GM19025 (cell line): ENCODE measurements at regions not wholly inside any gene's neighbourhood (a gene's known extent, or its start where the extent isn't known, plus 50 kb on each side); places are given as distances from the start of the nearest gene placed in this dataset.

Experiments used
- ATAC-seq: cut with Tn5 transposase; IDR thresholded peaks from one replicate; pipeline ENCODE4 v1.9.1; 2021; ENCODE audit warnings: mild to moderate bottlenecking, low read depth, moderate library complexity; ENCODE audit not compliant: unreplicated experiment

- ATAC-seq: peak; percentile 74
Observed at GRCh38 chr3:39000008-39000450, 51.7 kb downstream of the SCN11A start.

GRCh38 chr3:38998086-38998485 is 53.7 kb downstream of the SCN11A start:
- ATAC-seq: no peak

DNA sequence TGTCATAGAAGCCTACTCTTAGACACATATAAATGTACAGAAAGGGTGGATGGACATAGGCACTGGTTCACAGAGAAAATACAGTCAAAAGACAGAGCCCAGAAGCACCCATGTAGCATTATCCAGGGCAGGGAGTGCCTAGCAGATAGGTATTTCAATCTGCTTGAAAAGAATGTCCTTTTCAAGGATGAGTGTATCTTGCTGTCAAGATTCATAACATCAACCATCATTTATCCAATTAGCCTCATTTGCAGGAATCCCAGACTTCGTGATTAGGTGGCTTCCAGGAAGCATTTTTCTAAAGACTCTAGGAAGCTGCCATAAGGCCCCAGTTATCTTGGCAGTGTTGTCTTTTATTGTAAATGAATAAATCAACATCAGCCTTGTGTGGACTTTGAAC is 55.6 kb downstream of the SCN11A start:
- ATAC-seq: no peak

- ATAC-seq: no peak
Observed at GRCh38 chr3:38994251-38994650, 57.5 kb downstream of the SCN11A start.

GRCh38 chr3:38992117-38992760 is 59.5 kb downstream of the SCN11A start:
- ATAC-seq: no peak

DNA sequence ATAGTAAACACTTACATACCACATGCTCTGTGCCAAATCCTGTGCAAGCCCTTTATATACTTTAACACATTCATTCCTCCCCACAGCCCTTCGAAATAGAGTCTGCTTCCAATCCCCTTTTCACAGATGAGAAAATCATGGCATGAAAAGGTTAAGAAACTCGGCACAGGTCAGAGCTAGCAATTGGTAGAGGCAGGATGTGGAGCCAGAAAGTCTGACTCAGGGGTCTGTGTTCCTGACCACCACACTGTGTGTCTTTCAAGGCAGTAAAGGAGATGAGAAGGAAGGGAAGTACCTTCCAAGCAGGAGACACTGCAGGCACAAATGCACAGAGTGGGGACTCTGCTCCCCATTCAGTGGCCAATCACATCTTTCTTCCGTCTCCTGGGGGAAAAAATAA is 61.1 kb downstream of the SCN11A start:
- no peak for ATAC-seq

- ATAC-seq: no peak
Observed at GRCh38 chr3:38989917-38990510, 61.7 kb downstream of the SCN11A start.

DNA sequence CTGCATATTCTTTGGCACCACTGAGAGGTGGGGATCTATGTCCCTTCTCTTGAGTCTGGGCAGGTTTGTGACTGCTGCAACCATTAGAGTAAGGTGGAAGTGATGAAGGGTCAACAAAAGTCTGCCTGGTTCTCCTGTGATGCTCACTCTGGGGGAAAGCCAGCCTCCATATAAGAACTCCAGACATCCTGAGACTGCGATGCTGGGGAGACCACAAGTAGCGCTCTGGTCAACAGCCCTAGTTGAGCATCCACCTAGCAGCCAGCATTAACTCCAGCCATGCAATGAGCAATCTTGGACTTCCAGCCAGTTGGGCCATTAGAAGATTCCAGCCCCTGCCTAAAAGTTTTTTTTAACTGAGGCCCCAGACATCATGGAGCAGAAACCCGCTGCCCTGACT is 62.8 kb downstream of the SCN11A start:
- ATAC-seq: no peak

DNA sequence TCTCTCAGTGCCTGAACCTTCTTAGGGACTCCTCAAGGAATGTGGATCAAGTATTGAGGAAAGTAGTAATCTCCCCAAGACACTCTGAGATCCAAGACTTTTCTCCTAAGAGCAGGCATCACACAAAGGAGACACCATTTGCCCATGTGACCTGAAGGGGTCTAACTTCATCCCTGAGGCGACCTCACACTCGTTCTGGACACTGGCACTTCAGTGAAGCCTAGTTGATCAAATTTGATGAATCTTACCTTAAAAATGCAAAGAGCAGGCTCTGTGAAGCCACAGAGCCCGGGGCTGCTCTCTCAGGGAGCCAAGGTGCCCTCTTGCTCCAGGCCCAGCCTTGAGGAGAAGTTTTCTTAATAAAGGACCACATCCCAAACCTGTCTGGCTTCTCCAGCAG is 64.3 kb downstream of the SCN11A start:
- no peak for ATAC-seq

DNA sequence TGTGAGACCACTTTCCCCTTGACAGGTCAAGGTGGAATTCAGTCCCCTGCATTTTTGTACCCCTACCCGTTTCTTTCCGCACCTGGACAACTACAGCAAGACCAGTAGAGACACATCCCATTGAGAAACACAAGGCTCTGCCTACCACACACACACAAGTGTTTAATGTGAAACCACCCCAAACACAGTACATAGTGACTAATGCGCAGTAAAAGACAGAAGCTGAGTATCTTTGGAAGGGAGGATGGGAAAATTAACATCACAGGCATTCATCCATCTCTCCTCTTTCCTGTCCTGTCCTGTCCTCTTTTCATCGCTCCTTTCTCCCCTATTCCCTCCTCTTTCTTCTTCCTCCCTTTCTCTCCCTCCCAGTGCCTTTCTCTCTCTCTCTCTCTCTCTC is 64.8 kb downstream of the SCN11A start:
- ATAC-seq: no peak

- no peak for ATAC-seq
Observed at GRCh38 chr3:38985981-38986380, 65.8 kb downstream of the SCN11A start.

DNA sequence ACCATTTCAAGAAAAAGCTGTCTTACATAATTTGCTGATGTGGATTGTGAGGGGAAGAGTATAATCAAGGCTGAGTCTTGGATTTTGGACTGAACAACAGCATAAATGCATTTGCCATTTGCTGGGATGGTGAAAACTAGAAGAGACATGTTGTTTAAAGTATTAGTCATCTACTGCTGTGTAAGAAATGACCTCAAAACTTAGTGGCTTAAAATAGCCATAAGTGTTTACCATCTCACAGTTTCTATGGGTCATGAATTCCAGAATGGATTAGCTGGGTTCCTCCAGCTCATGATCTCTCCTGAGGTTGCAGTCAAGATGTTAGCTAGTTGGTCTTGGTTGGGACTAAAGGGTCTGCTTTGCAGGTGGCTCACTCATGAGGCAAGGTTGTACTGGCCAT is 66.2 kb downstream of the SCN11A start:
- ATAC-seq: no peak

- ATAC-seq: no peak
Observed at GRCh38 chr3:38984731-38985130, 67.0 kb downstream of the SCN11A start.

DNA sequence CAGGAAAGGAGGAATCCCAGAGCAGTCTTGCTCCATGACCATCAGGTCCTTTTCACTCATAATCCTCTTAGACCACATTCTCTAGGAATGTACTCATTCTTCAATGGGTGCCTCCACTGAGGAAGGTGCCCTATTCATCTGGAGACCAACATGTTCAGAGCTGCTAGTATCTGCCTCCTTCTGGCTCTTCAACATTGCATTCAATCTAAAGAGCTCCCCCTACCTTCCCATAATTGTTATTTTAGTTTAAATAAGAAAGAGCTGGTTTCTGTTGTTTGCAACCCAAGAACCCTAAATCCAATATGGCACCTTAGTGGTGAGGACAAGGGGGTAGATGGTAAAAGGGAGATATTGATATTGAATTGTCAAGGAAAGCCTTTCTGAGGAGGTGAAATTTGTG is 67.6 kb downstream of the SCN11A start:
- no peak for ATAC-seq

DNA sequence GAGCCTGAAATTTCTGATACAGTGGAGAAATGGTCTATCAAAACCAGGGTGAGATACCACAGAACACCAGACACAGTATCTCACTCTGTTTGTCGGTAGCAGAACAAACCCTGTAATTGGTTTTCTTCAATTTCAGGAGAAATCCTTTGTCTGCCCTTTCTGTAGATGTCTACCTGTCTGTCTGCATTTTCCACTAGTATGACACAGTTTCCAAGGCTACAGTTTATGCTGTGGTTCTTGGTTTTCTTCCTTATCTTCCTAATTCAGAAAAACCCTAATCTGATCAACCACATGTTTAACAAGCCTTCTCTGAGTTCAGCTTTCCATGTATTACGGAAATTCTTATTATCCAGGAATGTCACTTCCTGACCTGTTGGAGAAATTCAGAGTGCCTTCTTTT is 70.8 kb downstream of the SCN11A start:
- ATAC-seq: no peak

DNA sequence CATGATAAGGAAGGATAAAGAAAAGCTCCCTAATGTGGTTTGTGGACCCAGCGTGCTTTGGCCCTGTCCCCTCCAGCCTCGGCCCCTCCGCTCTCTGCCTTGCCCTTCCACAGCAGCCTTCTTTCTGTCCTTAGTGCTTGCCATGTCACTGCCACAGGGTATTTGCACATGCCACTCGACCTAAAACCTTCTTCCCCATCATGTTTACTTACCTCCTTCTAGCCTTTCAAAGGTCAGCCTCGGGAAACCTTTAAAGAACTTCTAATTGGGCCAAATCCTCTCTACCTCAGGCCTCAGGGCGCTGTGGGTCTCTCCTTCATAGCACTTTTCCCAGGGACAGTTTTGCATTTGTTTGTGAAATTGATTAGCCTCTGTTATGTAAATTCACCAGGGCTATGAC is 73.0 kb downstream of the SCN11A start:
- ATAC-seq: no peak

- ATAC-seq: no peak
Observed at GRCh38 chr3:38970851-38971638, 80.7 kb downstream of the SCN11A start.

- no peak for ATAC-seq
Observed at GRCh38 chr3:38969317-38970235, 82.2 kb downstream of the SCN11A start.

DNA sequence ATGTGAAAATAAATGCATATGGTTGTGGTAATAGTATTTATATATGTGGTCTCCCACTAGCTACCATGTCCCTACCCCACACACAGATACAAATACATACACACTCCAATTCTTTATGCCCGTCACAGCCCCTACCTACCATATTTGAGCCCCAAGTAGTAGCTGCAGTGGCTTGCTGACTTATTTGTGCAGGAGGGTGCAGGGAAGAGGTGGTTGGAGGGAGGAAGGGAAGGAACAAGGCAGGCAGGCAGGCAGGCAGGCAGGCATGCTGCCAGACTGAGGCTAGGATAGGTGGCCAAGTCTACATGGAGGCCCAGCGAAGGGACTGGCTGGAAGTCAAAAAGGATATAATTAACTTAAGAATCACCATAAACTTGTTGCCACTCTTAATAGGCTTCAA is 82.9 kb downstream of the SCN11A start:
- no peak for ATAC-seq

DNA sequence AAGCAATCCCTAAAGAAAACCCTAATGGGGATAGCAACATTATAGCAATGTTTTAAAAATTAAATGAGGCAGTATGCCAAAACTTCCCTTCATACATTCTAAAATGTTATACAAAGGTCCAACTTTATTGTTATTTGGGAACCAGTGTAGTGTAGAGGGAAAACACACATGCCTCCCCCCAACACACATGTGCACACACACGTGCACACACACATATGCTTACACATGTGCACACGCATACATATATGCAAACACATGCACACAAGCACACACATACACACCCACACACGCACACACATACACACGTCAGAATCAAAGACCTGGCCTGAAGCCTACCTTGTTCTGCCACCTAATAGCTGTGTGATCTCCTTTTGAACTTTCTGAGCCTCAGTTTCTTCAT is 83.3 kb downstream of the SCN11A start:
- ATAC-seq: no peak

- no peak for ATAC-seq
Observed at GRCh38 chr3:38967693-38967989, 84.1 kb downstream of the SCN11A start.
